Skeletal muscle tissue (tissue), 3 donors: ENCODE measurements at regions not wholly inside any gene's neighbourhood (a gene's known extent, or its start where the extent isn't known, plus 50 kb on each side); places are given as distances from the start of the nearest gene placed in this dataset.

ENCODE experiments used
- H3K27ac ChIP-seq: one replicate; pipeline ENCODE4 v1.7.0; 2013; ENCODE audit warnings: mild to moderate bottlenecking, low read depth, low read length, inconsistent platforms
- H3K27me3 ChIP-seq, 3 donors: one replicate each; pipeline ENCODE4 v1.7.0; 2013; ENCODE audit warnings: low read length in 3 of 3; ENCODE audit not compliant: control insufficient read depth in 3 of 3, insufficient read depth in 3 of 3
- H3K36me3 ChIP-seq, 3 donors: one replicate each; pipeline ENCODE4 v1.7.0; 2013; ENCODE audit warnings: low read length in 3 of 3; ENCODE audit not compliant: control insufficient read depth in 3 of 3, insufficient read depth in 3 of 3
- H3K4me1 ChIP-seq, 3 donors: one replicate each; pipeline ENCODE4 v1.7.0; 2013; ENCODE audit warnings: low read length in 3 of 3, mild to moderate bottlenecking in 3 of 3; ENCODE audit not compliant: control insufficient read depth in 3 of 3, insufficient read depth in 3 of 3
- H3K4me3 ChIP-seq, 3 donors: one replicate each; pipeline ENCODE4 v1.7.0; 2013; ENCODE audit warnings: low read length in 3 of 3
- H3K9ac ChIP-seq, 3 donors: one replicate each; pipeline ENCODE4 v1.7.0; 2013; ENCODE audit warnings: low read length in 3 of 3, mild to moderate bottlenecking in 3 of 3, moderate library complexity in 2 of 3, low read depth in 1 of 3
- H3K9me3 ChIP-seq, 3 donors: one replicate each; pipeline ENCODE4 v1.7.0; 2013; ENCODE audit warnings: low read length in 3 of 3; ENCODE audit not compliant: control insufficient read depth in 3 of 3
- donor health status: Osteomylitis.

- Histone ChIP-seq H3K4me3 (no peak overlapping the region), H3K9me3 (peaks cover 0 to 2% (median 0%) of the 10 kb centered on the region in 3 donors), H3K36me3 (no peaks in the 10 kb centered on the region), H3K27ac (no peak overlapping the region), H3K27me3 (no peaks in the 10 kb centered on the region), H3K4me1 (no peaks in the 10 kb centered on the region), H3K9ac (no peak overlapping the region)
Observed at GRCh38 chr10:123408660-123409059, 254.5 kb downstream of the BUB3 start.

GRCh38 chr10:123409426-123409825, 255.2 kb downstream of the BUB3 start:
- Histone ChIP-seq H3K36me3 (no peaks in the 10 kb centered on the region), H3K4me3 (no peak overlapping the region), H3K27me3 (no peaks in the 10 kb centered on the region), H3K27ac (no peak overlapping the region), H3K4me1 (no peaks in the 10 kb centered on the region), H3K9ac (no peak overlapping the region), H3K9me3 (no peaks in the 10 kb centered on the region)

GRCh38 chr10:123409884-123410283, 255.7 kb downstream of the BUB3 start:
- Histone ChIP-seq H3K36me3 (no peaks in the 10 kb centered on the region), H3K27me3 (no peaks in the 10 kb centered on the region), H3K4me1 (no peaks in the 10 kb centered on the region), H3K9me3 (no peaks in the 10 kb centered on the region), H3K27ac (no peak overlapping the region), H3K9ac (no peak overlapping the region), H3K4me3 (no peak overlapping the region)

GRCh38 chr10:123413353-123413752, 252.8 kb upstream of the GPR26 start:
- H3K27ac ChIP-seq: no peak overlapping the region
- no peaks in the 10 kb centered on the region for H3K36me3 ChIP-seq
- H3K4me1 ChIP-seq: no peaks in the 10 kb centered on the region
- no peaks in the 10 kb centered on the region for H3K9me3 ChIP-seq
- no peak overlapping the region for H3K9ac ChIP-seq
- no peaks in the 10 kb centered on the region for H3K27me3 ChIP-seq
- H3K4me3 ChIP-seq: no peak overlapping the region

- Histone ChIP-seq H3K9me3 (no peaks in the 10 kb centered on the region), H3K4me1 (no peaks in the 10 kb centered on the region), H3K9ac (no peak overlapping the region), H3K27me3 (peaks cover 0 to 3% (median 0%) of the 10 kb centered on the region in 3 donors), H3K27ac (no peak overlapping the region), H3K36me3 (no peaks in the 10 kb centered on the region), H3K4me3 (no peak overlapping the region)
Observed at GRCh38 chr10:123415523-123415922, 250.6 kb upstream of the GPR26 start.

- no peaks in the 10 kb centered on the region for H3K36me3 ChIP-seq
- no peaks in the 10 kb centered on the region for H3K4me1 ChIP-seq
- H3K9me3 ChIP-seq: no peaks in the 10 kb centered on the region
- H3K27ac ChIP-seq: no peak overlapping the region
- no peak overlapping the region for H3K4me3 ChIP-seq
- no peak overlapping the region for H3K9ac ChIP-seq
- peaks cover 0 to 3% (median 0%) of the 10 kb centered on the region in 3 donors for H3K27me3 ChIP-seq
Observed at GRCh38 chr10:123417414-123417813, 248.7 kb upstream of the GPR26 start.

- no peaks in the 10 kb centered on the region for H3K9me3 ChIP-seq
- H3K27ac ChIP-seq: no peak overlapping the region
- no peaks in the 10 kb centered on the region for H3K36me3 ChIP-seq
- no peaks in the 10 kb centered on the region for H3K4me1 ChIP-seq
- H3K4me3 ChIP-seq: no peak overlapping the region
- H3K27me3 ChIP-seq: peaks cover 0 to 4% (median 3%) of the 10 kb centered on the region in 3 donors
- H3K9ac ChIP-seq: no peak overlapping the region
Observed at GRCh38 chr10:123421461-123421860, 244.7 kb upstream of the GPR26 start.

- Histone ChIP-seq H3K9ac (no peak overlapping the region), H3K9me3 (no peaks in the 10 kb centered on the region), H3K27me3 (peaks cover 0 to 10% (median 4%) of the 10 kb centered on the region in 3 donors), H3K27ac (no peak overlapping the region), H3K4me1 (no peaks in the 10 kb centered on the region), H3K4me3 (no peak overlapping the region), H3K36me3 (no peaks in the 10 kb centered on the region)
Observed at GRCh38 chr10:123422261-123422660, 243.9 kb upstream of the GPR26 start.

- H3K27me3 ChIP-seq: peaks cover 4 to 20% (median 10%) of the 10 kb centered on the region in 3 donors
- no peaks in the 10 kb centered on the region for H3K9me3 ChIP-seq
- H3K27ac ChIP-seq: no peak overlapping the region
- H3K36me3 ChIP-seq: no peaks in the 10 kb centered on the region
- no peak overlapping the region for H3K9ac ChIP-seq
- H3K4me3 ChIP-seq: no peak overlapping the region
- no peaks in the 10 kb centered on the region for H3K4me1 ChIP-seq
Observed at GRCh38 chr10:123424537-123424936, 241.6 kb upstream of the GPR26 start.

GRCh38 chr10:123425680-123426079, 240.5 kb upstream of the GPR26 start:
- Histone ChIP-seq H3K4me3 (no peak overlapping the region), H3K9ac (no peak overlapping the region), H3K36me3 (no peaks in the 10 kb centered on the region), H3K27ac (no peak overlapping the region), H3K4me1 (no peaks in the 10 kb centered on the region), H3K9me3 (no peaks in the 10 kb centered on the region), H3K27me3 (peaks cover 4 to 24% (median 10%) of the 10 kb centered on the region in 3 donors)
